ENCODE measurements at regions not wholly inside any gene's neighbourhood (a gene's known extent, or its start where the extent isn't known, plus 50 kb on each side); places are given as distances from the start of the nearest gene placed in this dataset.
"Not testable (repeated sequence)": the region's sequence is repeated elsewhere in the genome, so short reads cannot be mapped to it uniquely, and the experiment has no call there.

DNA sequence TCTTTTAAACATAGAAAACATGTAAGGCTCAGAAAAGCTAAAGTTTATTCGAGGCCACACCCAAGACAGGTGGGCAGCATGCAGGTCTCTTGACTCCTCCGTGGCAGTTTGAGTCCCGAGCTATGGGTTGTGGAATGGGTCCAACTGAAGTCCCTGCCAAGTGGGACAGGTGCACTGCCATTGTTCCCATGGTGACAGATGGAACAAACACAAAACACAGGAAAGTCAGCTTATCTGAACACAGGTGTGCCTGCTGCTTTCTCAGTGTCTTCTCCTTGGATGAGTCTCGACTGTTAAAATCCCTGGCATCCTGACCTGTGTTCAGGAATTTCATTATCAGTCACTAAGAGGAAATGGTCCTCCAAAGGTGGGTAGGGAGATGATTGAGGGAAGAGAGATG is 99.0 kb upstream of the RAB4A start:
- Histone ChIP-seq H3K4me3 (ENCODE audit: low read depth, low read length) (no peak overlapping the region), H3K36me3 (no peaks in the 10 kb centered on the region), H3K27ac (no peak overlapping the region), H3K9me3 (ENCODE audit: severe bottlenecking) (no peaks in the 10 kb centered on the region), H3K27me3 (ENCODE audit: insufficient read depth, low read depth, severe bottlenecking) (no peaks in the 10 kb centered on the region)
- TF ChIP-seq, protein P1, sequence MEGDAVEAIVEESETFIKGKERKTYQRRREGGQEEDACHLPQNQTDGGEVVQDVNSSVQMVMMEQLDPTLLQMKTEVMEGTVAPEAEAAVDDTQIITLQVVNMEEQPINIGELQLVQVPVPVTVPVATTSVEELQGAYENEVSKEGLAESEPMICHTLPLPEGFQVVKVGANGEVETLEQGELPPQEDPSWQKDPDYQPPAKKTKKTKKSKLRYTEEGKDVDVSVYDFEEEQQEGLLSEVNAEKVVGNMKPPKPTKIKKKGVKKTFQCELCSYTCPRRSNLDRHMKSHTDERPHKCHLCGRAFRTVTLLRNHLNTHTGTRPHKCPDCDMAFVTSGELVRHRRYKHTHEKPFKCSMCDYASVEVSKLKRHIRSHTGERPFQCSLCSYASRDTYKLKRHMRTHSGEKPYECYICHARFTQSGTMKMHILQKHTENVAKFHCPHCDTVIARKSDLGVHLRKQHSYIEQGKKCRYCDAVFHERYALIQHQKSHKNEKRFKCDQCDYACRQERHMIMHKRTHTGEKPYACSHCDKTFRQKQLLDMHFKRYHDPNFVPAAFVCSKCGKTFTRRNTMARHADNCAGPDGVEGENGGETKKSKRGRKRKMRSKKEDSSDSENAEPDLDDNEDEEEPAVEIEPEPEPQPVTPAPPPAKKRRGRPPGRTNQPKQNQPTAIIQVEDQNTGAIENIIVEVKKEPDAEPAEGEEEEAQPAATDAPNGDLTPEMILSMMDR (IDR thresholded peaks at IDR 0.05; ENCODE audit: low read depth, low read length) = no peak
- DNase-seq = no peak

- not testable (repeated sequence) for H3K9me3 ChIP-seq (ENCODE audit: severe bottlenecking); H3K27ac ChIP-seq; H3K27me3 ChIP-seq (ENCODE audit: insufficient read depth, low read depth, severe bottlenecking); H3K36me3 ChIP-seq; H3K4me3 ChIP-seq (ENCODE audit: low read depth, low read length); DNase-seq
These were observed 97.1 kb upstream of the RAB4A start for GRCh38 chr1:229173491-229174476.

DNA sequence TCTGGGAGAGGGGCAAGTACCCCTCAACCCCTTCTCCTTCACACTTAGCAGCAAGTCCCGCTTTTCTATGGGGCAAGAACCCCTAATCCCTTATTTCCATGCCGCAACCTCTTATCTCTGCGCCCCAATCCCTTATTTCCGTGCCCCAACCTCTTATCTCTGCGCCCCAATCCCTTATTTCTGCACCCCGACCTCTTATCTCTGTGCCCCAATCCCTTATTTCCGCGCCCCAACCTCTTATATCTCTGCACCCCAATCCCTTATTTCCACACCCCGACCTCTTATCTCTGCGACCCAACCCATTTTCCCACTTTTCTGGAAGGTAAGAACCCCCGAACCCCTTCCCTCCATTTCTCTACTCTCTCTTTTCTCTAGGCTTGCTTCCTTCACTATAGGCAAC is 95.6 kb upstream of the RAB4A start:
- H3K27ac ChIP-seq; H3K27me3 ChIP-seq (ENCODE audit: insufficient read depth, low read depth, severe bottlenecking); DNase-seq; H3K4me3 ChIP-seq (ENCODE audit: low read depth, low read length); H3K36me3 ChIP-seq; H3K9me3 ChIP-seq (ENCODE audit: severe bottlenecking): not testable (repeated sequence)

DNA sequence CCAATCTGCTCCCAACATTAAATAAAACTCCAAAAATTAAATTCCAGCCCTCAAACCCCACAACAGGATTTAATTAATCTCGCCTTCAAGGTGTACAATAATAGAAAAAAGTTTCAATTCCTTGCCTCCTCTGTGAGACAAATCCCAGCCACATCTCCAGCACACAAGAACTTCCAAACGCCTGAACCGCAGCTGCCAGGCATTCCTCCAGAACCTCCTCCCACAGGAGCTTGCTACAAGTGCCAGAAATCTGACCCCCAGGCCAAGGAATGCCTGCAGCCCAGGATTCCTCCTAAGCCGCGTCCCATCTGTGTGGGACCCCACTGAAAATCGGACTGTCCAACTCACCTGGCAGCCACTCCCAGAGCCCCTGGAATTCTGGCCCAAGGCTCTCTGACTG is 94.5 kb upstream of the RAB4A start:
- H3K4me3 ChIP-seq (ENCODE audit: low read depth, low read length); H3K27ac ChIP-seq; H3K9me3 ChIP-seq (ENCODE audit: severe bottlenecking); H3K36me3 ChIP-seq; H3K27me3 ChIP-seq (ENCODE audit: insufficient read depth, low read depth, severe bottlenecking); DNase-seq: not testable (repeated sequence)

- TF ChIP-seq, protein P1 (IDR thresholded peaks at IDR 0.05; ENCODE audit: low read depth, low read length) = no peak
- Histone ChIP-seq H3K27ac (no peak overlapping the region), H3K27me3 (ENCODE audit: insufficient read depth, low read depth, severe bottlenecking) (no peaks in the 10 kb centered on the region)
These were observed 90.8 kb upstream of the RAB4A start for GRCh38 chr1:229180161-229180560.

DNA sequence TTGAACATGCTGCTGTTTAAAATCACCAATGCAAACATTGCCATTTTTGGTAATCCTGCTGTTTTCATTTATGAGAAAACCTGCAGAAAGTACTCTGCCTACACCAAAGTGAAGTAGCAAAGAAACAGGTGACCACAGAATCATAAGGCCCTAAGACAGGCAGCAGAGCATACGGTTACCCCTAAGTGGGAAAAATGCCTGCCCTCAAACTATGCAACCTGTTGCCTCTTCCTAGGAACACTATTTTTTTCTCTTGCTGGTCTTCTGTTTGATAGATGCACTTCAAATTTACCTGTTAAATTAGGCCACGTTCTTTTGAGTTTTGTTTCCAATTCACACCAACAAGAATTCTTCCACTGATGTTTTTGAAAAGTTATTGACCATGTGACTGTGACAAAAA is 89.5 kb upstream of the RAB4A start:
- H3K9me3 ChIP-seq (ENCODE audit: severe bottlenecking) = no peaks in the 10 kb centered on the region
- H3K36me3 ChIP-seq = no peaks in the 10 kb centered on the region
- H3K4me3 ChIP-seq (ENCODE audit: low read depth, low read length) = no peak overlapping the region
- no peak for DNase-seq
- TF ChIP-seq, protein P1 (IDR thresholded peaks at IDR 0.05; ENCODE audit: low read depth, low read length) = no peak
- H3K27me3 ChIP-seq (ENCODE audit: insufficient read depth, low read depth, severe bottlenecking) = no peaks in the 10 kb centered on the region
- H3K27ac ChIP-seq = no peak overlapping the region

More at GRCh38 chr1:229180161-229180560, 90.8 kb upstream of the RAB4A start:
- Histone ChIP-seq H3K9me3 (ENCODE audit: severe bottlenecking) (no peaks in the 10 kb centered on the region), H3K4me3 (ENCODE audit: low read depth, low read length) (no peak overlapping the region), H3K36me3 (no peaks in the 10 kb centered on the region)
- DNase-seq = no peak

DNA sequence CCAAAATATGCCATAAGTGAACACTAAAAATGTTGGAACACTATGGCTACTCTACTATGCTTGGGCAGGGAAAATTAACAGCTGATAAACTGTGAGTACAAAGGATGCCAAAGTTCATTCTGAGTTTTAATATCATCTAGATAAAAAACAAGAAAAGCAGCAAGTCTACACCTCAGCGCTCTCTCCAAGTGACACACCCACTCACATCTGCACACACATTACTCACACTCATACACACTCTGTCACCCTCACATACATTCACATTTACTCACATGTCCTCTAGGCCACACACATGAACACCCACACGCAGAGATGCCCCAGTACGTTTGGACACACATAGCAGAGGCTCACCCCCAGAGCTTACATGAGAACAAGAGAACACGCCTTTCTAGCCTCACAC is 87.3 kb upstream of the RAB4A start:
- no peaks in the 10 kb centered on the region for H3K27me3 ChIP-seq (ENCODE audit: insufficient read depth, low read depth, severe bottlenecking)
- H3K27ac ChIP-seq = no peak overlapping the region
- H3K4me3 ChIP-seq (ENCODE audit: low read depth, low read length) = no peak overlapping the region
- no peak for DNase-seq
- H3K36me3 ChIP-seq = no peaks in the 10 kb centered on the region
- no peaks in the 10 kb centered on the region for H3K9me3 ChIP-seq (ENCODE audit: severe bottlenecking)
- TF ChIP-seq, protein P1 (IDR thresholded peaks at IDR 0.05; ENCODE audit: low read depth, low read length) = no peak
